Duodenal mucosa (tissue), 2 donors: ENCODE measurements at regions not wholly inside any gene's neighbourhood (a gene's known extent, or its start where the extent isn't known, plus 50 kb on each side); places are given as distances from the start of the nearest gene placed in this dataset.
A peak's percentile ranks its signal among the peaks of the same experiment; 100 is the strongest.
"Not testable (repeated sequence)": the region's sequence is repeated elsewhere in the genome, so short reads cannot be mapped to it uniquely, and the experiment has no call there.

Source experiments
- H3K27ac ChIP-seq: one replicate; pipeline ENCODE4 v1.7.0; 2013; ENCODE audit warnings: low read depth, low read length
- H3K27me3 ChIP-seq, 2 donors: one replicate each; pipeline ENCODE4 v1.7.0; 2013; ENCODE audit warnings: low read length in 2 of 2, control low read depth in 1 of 2; ENCODE audit not compliant: insufficient read depth in 2 of 2, control insufficient read depth in 1 of 2
- H3K36me3 ChIP-seq, 2 donors: one replicate each; pipeline ENCODE4 v1.7.0; 2013; ENCODE audit warnings: low read length in 2 of 2, control low read depth in 1 of 2; ENCODE audit not compliant: insufficient read depth in 2 of 2, control insufficient read depth in 1 of 2
- H3K4me1 ChIP-seq, 2 donors: one replicate each; pipeline ENCODE4 v1.7.0; 2013; ENCODE audit warnings: low read length in 2 of 2, control low read depth in 1 of 2; ENCODE audit not compliant: insufficient read depth in 2 of 2, control insufficient read depth in 1 of 2
- H3K4me3 ChIP-seq, 2 donors: one replicate each; pipeline ENCODE4 v1.7.0; 2013; ENCODE audit warnings: low read length in 2 of 2, low read depth in 1 of 2
- H3K9ac ChIP-seq, 2 donors: one replicate each; pipeline ENCODE4 v1.7.0; 2013; ENCODE audit warnings: low read length in 2 of 2, low read depth in 1 of 2
- H3K9me3 ChIP-seq, 2 donors: one replicate each; pipeline ENCODE4 v1.7.0; 2013; ENCODE audit warnings: low read length in 2 of 2, control low read depth in 1 of 2; ENCODE audit not compliant: control insufficient read depth in 1 of 2

GRCh38 chr11:13134066-13134465, 125.0 kb downstream of the RASSF10 start:
- Histone ChIP-seq H3K4me3 (no peak overlapping the region), H3K36me3 (no peaks in the 10 kb centered on the region), H3K9me3 (peaks cover 0 to 2% of the 10 kb centered on the region in 2 donors), H3K27ac (no peak overlapping the region), H3K4me1 (peaks cover 9 to 28% of the 10 kb centered on the region in 2 donors), H3K27me3 (no peaks in the 10 kb centered on the region), H3K9ac (no peak overlapping the region)

GRCh38 chr11:13134886-13135285, 125.8 kb downstream of the RASSF10 start:
- Histone ChIP-seq H3K27me3 (no peaks in the 10 kb centered on the region), H3K9me3 (peaks cover 0 to 3% of the 10 kb centered on the region in 2 donors), H3K27ac (no peak overlapping the region), H3K9ac (no peak overlapping the region), H3K36me3 (no peaks in the 10 kb centered on the region), H3K4me1 (peaks cover 13 to 33% of the 10 kb centered on the region in 2 donors), H3K4me3 (no peak overlapping the region)

DNA sequence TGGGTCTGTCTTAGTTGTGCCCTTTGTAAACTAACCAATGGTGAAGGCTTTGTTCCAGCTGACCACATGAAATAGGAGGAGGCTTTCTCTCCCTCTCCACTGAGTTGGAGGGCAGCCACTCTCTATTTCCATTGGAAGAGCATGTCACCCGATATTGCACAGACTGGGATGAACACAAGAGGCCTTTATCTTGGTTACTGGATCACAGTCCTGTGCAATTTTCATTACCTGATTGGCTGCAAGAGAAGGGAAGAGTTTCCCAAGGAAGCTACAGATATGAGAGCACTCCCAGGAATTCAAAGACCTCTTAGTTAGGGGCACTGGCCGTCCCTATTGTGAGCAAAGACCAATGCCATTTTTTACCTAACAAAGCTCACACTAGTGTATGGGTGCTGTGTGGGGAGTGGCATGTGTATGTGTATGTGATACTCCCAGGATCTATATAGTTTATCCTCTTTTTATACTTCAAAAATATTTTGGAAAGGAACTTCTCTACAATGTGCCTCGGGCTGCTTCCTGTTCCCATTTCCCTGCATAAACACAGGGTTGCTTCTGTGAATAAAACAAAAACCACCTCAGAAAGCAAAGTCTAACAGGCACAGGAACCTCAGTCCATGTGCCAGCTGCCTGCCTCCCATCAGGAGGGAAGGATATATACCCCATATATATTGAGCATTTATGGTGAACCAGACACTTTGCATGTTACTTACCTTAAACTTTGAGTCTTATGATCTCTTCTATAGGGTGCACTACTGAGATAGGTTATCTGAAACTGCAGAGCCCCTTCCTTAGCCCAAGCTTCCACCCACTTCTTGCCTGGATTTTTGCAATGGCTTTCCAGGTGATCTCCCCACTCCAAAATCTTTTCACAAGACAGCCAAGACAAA, 126.5 kb downstream of the RASSF10 start:
- H3K27ac ChIP-seq = no peak overlapping the region

GRCh38 chr11:13136272-13136596, 127.1 kb downstream of the RASSF10 start:
- no peak overlapping the region for H3K9ac ChIP-seq
- no peak overlapping the region for H3K27ac ChIP-seq
- H3K36me3 ChIP-seq = no peaks in the 10 kb centered on the region
- peaks cover 0 to 3% of the 10 kb centered on the region in 2 donors for H3K9me3 ChIP-seq
- H3K4me1 ChIP-seq = peaks cover 26 to 46% of the 10 kb centered on the region in 2 donors
- H3K27me3 ChIP-seq = no peaks in the 10 kb centered on the region
- H3K4me3 ChIP-seq = no peak overlapping the region

More for the DNA sequence above, 126.5 kb downstream of the RASSF10 start:
- H3K4me3 ChIP-seq = no peak overlapping the region
- H3K9ac ChIP-seq = no peak overlapping the region
- H3K27me3 ChIP-seq = no peaks in the 10 kb centered on the region
- H3K36me3 ChIP-seq = no peaks in the 10 kb centered on the region
- H3K9me3 ChIP-seq = peaks cover 0 to 3% of the 10 kb centered on the region in 2 donors
- H3K4me1 ChIP-seq = peaks cover 20 to 40% of the 10 kb centered on the region in 2 donors

GRCh38 chr11:13137844-13138301, 128.8 kb downstream of the RASSF10 start:
- Histone ChIP-seq H3K27ac (no peak overlapping the region), H3K36me3 (no peaks in the 10 kb centered on the region), H3K27me3 (no peaks in the 10 kb centered on the region), H3K4me3 (no peak overlapping the region), H3K9me3 (peaks cover 0 to 3% of the 10 kb centered on the region in 2 donors), H3K4me1 (peaks cover 35 to 57% of the 10 kb centered on the region in 2 donors), H3K9ac (no peak overlapping the region)

DNA sequence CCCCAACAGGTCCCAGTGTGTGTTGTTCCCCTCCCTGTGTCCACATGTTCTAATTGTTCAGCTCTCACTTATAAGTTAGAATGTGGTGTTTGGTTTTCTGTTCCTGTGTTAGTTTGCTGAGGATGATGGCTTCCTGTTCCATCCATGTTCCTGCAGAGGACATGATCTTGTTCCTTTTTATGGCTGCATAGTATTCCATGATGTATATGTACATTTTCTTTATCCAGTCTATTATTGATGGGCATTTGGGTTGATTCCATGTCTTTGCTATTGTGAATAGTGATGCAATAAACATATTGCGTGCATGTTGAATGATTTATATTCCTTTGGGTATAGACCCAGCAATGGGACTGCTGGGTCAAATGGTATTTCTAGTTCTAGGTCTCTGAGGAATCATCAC, 130.0 kb downstream of the RASSF10 start:
- H3K27me3 ChIP-seq, H3K9ac ChIP-seq, H3K9me3 ChIP-seq, H3K4me3 ChIP-seq, H3K36me3 ChIP-seq, H3K27ac ChIP-seq: not testable (repeated sequence)
- H3K4me1 ChIP-seq = peaks cover 38 to 63% of the 10 kb centered on the region in 2 donors

- Histone ChIP-seq H3K27ac (peak overlapping the region; percentile 44), H3K27me3 (no peaks in the 10 kb centered on the region)
These were observed 131.1 kb downstream of the RASSF10 start for GRCh38 chr11:13140028-13140870.

GRCh38 chr11:13140873-13141655, 131.9 kb downstream of the RASSF10 start:
- Histone ChIP-seq H3K36me3 (no peaks in the 10 kb centered on the region), H3K9me3 (peaks cover 0 to 3% of the 10 kb centered on the region in 2 donors), H3K4me3 (peak overlapping the region; percentile 10 to 16), H3K27me3 (no peaks in the 10 kb centered on the region), H3K4me1 (peaks cover 35 to 48% of the 10 kb centered on the region in 2 donors), H3K9ac (no peak overlapping the region), H3K27ac (peak overlapping the region; percentile 44)

More at GRCh38 chr11:13140028-13140870, 131.1 kb downstream of the RASSF10 start:
- Histone ChIP-seq H3K36me3 (no peaks in the 10 kb centered on the region), H3K4me3 (peak overlapping the region in 1 of 2 donors; percentile 10), H3K9me3 (peaks cover 0 to 3% of the 10 kb centered on the region in 2 donors), H3K4me1 (peaks cover 35 to 52% of the 10 kb centered on the region in 2 donors), H3K9ac (no peak overlapping the region)

DNA sequence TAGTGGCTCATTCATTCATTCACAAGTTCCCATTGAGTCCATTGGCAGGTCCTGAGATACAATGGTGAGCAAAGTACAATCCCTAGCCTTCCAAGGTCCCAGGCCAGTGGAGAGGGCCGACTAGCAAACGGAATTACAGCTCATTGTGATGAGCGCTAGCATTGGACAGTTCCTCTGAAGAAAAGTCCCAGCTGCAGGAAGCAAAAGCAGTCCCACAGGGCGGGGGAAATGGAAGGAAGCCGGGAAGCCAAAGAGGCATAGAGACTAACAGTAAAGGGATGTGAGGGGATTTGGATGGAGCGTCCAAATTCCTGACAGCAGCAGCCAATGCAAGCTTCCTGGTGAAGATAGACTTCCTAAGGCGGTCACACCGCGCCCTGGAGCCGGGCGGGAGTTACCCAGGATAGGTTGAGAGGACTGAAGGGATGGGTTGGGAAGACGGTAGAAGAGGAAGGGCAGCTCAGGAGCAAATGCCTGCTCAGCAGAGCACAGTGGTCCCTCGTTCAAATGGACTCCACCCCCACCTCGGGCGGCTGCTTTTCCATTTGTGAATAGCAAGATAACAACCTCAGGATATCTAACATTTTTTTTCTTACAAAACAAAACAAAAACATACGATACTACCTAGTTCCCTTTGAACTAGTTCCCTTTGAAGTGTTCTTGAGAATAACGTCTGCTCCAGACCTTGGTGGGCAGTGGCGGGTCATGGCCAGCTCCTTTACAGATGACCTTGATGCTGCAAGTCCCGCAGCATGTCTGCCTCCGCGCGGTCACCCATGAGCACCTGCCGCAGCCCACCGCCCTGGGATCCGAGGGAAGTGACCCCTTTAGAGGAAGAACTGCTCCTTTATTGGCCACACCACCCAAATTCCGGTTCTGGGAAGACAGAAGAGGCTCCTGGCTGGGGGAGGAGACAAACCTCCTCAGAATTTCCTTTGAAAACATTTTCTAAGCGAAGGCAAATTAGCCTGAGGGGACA, 132.9 kb downstream of the RASSF10 start:
- Histone ChIP-seq H3K4me1 (peaks cover 35 to 48% of the 10 kb centered on the region in 2 donors), H3K27me3 (no peaks in the 10 kb centered on the region), H3K9me3 (peaks cover 0 to 3% of the 10 kb centered on the region in 2 donors), H3K4me3 (no peak overlapping the region), H3K9ac (no peak overlapping the region), H3K36me3 (no peaks in the 10 kb centered on the region), H3K27ac (no peak overlapping the region)
